ENCODE measurements at regions not wholly inside any gene's neighbourhood (a gene's known extent, or its start where the extent isn't known, plus 50 kb on each side); places are given as distances from the start of the nearest gene placed in this dataset.
"Not testable (repeated sequence)": the region's sequence is repeated elsewhere in the genome, so short reads cannot be mapped to it uniquely, and the experiment has no call there.

DNA sequence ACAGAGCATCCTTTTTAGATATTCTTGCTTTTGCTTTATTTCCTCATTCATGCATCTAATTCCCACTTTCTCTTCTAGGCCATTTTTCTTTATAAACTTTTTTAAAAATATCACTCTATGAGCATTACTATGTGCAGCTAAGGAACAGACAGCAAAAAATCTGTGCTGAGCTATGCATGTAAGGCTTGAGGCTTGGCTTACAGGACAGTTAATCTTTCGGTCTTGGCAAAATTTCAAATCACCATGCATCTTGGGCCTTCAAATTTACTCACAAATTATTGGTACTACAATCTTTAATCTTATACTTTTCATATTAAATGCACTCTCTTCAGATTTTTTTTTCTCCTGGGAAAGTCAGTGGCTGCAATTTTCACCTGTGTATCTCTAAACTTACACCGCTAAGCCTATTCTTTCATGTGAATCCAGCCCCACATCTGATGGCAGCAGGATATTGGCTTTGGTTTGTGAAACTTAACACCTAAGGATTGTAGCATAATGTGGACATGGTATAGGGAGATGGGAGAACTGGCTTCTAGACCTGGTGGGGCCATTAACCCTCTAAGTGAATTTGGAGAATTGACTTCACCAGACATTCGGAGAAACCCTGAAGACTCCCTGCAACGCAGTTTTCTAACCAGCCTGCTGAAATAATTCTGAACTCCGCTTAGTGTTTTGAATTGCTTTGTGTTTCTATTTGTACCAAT lies 278.3 kb downstream of the SPRY1 start:
- no peak for DNase-seq (ENCODE audit: low read depth in 3 of 3)

- DNase-seq (ENCODE audit: low read depth in 3 of 3): no peak
Observed at GRCh38 chr4:123675567-123675966, 279.0 kb downstream of the SPRY1 start.

- no peak for DNase-seq (ENCODE audit: low read depth in 3 of 3)
Observed at GRCh38 chr4:123676071-123676889, 279.7 kb downstream of the SPRY1 start.

GRCh38 chr4:123676890-123677229 lies 280.3 kb downstream of the SPRY1 start:
- DNase-seq (ENCODE audit: low read depth in 3 of 3): no peak

- DNase-seq (ENCODE audit: low read depth in 3 of 3): no peak
Observed at GRCh38 chr4:123682931-123683330, 286.3 kb downstream of the SPRY1 start.

- DNase-seq (ENCODE audit: low read depth in 3 of 3): not testable (repeated sequence)
Observed at GRCh38 chr4:123684937-123685336, 288.3 kb downstream of the SPRY1 start.

- not testable (repeated sequence) for DNase-seq (ENCODE audit: low read depth in 3 of 3)
Observed at GRCh38 chr4:123695531-123695930, 298.9 kb downstream of the SPRY1 start.

- DNase-seq (ENCODE audit: low read depth in 3 of 3): no peak
Observed at GRCh38 chr4:123696687-123697086, 300.1 kb downstream of the SPRY1 start.

DNA sequence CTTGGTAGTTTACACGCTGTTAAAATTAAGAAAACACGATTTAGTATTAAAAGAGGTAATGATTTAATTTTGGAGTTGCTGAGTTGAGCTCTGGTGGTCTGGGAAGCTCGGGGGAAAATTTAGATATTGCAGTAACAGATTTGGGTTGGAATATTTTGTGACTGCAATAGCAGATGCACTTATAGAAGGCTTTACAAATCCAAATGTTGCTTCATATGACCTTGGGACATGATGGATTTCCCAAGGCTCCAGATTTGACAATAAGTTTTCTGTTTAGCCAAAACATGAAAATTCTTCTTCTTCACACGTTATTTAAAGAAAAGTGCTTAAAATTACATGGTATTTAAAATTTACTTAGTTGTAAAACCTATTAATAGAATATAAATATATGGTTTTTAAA lies 302.0 kb downstream of the SPRY1 start:
- no peak for DNase-seq (ENCODE audit: low read depth in 3 of 3)

GRCh38 chr4:123699880-123700771 lies 303.5 kb downstream of the SPRY1 start:
- no peak for DNase-seq (ENCODE audit: low read depth in 3 of 3)

DNA sequence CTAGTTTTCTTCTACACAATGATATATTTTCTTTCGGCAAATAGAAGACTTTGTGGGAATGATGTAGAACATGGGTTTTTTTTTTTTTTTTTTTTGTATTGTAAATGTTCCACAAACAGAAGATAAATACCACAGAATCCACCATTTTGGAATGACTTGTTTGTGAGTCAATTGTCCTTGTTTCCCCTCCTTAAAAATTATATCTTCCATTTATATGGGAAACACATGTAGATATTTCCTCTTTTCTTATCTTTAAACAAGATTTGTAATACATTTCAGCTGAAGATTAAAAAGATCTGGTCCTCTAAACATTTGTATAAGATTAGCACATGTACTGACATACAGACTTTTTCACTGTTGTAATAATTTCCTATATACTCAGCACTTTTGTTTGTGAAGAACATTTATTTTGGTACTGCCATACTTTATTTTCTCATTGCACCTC lies 304.6 kb downstream of the SPRY1 start:
- DNase-seq (ENCODE audit: low read depth in 3 of 3): no peak

DNA sequence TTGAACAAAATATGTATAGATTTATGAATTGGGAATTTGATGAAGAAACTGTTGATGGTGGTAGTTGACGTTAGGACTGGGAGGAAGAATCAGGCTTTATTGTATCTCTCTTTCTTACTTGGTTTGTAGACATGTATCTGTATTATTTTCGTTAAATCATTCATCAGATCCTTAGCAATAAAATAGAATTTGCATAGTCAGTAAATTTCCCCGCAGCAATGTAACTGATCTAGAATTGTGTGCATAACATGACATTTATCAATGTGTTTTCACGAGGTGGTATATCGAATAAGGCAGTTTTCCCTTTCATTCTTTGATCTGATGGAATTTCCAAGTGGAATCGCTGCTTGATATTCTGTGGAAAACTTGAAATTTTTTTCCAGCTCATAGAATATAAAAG lies 308.8 kb downstream of the SPRY1 start:
- no peak for DNase-seq (ENCODE audit: low read depth in 3 of 3)

DNA sequence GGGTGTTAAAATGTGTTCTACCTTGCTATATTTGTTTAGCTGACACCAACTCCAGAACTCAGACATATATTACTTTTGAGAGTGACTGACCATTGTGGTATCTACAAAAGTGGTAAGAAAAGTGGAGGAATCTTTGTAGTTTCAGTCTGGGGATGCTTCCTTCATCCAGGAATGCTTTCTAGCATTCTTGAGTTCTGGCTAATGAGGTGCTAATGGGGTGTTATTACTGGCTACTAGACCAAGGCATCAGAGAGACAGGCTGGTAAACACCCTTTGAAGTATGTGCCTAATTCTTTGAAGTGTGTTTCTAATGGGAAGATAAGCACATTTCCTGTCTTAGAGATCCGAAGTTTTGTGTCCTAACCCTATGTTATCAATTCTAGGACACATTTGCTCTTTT lies 310.4 kb downstream of the SPRY1 start:
- no peak for DNase-seq (ENCODE audit: low read depth in 3 of 3)

DNA sequence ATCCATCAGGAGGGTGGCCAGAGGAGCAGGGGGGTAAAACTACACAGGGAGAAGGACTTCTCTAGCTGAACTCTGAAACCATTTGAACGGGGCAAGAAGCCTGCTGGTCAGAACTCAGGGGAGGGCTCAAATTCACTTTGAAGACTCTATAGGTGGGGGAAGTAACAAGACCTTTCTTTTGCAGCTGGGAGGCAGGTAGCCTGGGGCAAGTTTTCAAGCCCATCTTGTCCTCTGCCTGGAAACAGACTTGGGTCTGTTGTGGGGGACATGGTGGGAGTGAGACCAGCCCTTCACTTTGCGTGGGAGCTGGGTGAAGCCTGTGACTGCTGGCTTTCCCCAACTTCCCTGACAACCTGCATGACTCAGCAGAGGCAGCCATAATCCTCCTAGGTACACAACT lies 312.3 kb downstream of the SPRY1 start:
- DNase-seq (ENCODE audit: low read depth in 3 of 3): no peak

DNA sequence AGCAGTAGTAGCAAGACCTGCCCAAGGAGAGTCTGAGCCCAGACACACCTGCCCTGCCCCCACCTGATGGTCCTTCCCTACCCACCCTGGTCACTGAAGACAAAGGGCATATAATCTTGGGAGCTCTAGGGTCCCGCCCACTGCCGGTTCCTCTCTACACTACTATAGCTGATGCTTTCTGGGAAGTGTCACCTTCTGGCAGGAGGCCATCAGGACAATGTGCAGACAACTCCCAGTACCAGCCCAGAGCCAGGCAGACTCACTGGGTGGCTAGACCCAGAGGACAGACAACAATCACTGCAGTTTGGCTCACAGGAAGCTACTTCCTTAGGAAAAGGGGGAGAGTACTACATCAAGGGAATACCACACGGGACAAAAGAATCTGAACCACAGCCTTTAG lies 312.7 kb downstream of the SPRY1 start:
- no peak for DNase-seq (ENCODE audit: low read depth in 3 of 3)

GRCh38 chr4:123731035-123731434 lies 334.4 kb downstream of the SPRY1 start:
- no peak for DNase-seq (ENCODE audit: low read depth in 3 of 3)

GRCh38 chr4:123737156-123737555 lies 340.6 kb downstream of the SPRY1 start:
- no peak for DNase-seq (ENCODE audit: low read depth in 3 of 3)

GRCh38 chr4:123739806-123740205 lies 343.2 kb downstream of the SPRY1 start:
- no peak for DNase-seq (ENCODE audit: low read depth in 3 of 3)

- no peak for DNase-seq (ENCODE audit: low read depth in 3 of 3)
Observed at GRCh38 chr4:123740236-123740635, 343.6 kb downstream of the SPRY1 start.

DNA sequence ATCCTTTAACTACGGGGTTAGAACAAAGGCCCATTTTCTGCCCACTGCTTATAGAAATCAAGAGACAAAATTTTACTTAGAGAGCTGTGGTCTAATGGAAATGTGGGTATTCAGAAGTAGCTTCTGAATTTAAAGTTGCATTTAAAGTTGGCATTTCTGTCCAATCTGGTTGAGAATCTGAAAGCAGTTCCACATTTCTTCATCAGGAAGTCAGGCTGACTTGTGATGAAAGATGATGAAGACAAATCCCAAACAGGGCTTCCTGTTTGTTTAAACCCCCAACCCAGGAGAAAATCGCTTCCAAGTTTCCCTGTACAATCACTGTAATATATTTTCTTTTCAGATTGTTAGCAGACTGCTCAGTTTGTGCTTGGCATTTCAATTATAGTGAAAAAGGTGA lies 345.3 kb downstream of the SPRY1 start:
- DNase-seq (ENCODE audit: low read depth in 3 of 3): no peak

DNA sequence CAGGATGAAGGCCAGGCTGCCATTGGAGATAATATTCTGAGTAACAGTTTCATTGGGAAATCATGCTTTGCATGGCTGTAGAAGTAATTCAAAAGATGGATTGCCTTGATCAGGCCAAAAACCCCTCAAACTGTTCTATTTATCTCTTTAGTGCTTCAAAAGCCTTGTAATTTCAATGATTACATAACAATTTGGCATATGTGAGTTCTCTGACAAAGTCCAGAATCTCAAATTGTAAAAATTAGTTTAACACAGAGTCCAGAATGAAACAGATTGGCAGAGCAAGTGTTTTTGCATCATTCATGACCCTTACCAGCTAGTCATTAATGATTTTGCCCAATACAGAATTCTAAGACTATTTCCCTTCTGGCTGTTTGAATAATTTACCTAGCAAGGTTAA lies 347.3 kb downstream of the SPRY1 start:
- no peak for DNase-seq (ENCODE audit: low read depth in 3 of 3)

DNA sequence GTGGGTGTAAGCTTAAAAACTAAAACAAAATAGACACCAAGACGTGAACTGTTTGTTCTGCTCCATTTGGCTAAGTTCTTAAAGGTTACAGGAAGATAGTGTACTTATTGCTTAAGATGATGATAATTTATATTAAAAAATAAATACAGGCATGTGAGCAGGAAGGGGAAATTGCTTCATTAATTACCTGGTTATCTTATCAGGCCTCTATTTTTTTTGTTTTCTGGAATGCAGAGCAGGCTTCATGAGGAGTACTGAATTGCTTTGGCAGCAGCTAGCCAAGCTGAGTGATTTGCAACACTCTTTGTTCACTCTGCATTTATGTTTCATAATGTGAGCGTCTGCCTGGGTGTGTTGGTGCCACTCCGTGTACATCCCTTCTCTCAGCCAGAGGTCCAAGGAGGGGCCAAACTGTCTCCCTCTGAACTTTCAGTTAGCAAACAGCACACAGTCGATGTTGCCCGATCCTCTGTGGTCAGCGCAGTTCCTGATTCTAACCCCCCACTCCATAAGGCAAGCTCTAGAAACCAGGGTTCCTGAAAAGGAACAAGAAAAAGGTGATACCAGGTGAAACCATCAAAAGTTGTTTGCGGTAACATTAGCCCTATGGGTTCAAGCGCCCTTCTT lies 348.2 kb downstream of the SPRY1 start:
- DNase-seq (ENCODE audit: low read depth in 3 of 3): no peak

Measured in stimulated activated CD4-positive, alpha-beta T cell treated with anti-CD3 and anti-CD28 coated beads, TNF-alpha, amount 100 ng/mL, for 48 hours (primary cell).